HPDE6-E6E7 (cell line): ENCODE measurements at regions not wholly inside any gene's neighbourhood (a gene's known extent, or its start where the extent isn't known, plus 50 kb on each side); places are given as distances from the start of the nearest gene placed in this dataset.
A peak's percentile ranks its signal among the peaks of the same experiment; 100 is the strongest.
"Not testable (repeated sequence)": the region's sequence is repeated elsewhere in the genome, so short reads cannot be mapped to it uniquely, and the experiment has no call there.

Experiments used
- DNase-seq: peaks from one replicate; pipeline ENCODE4 v3.0.0; 2011; ENCODE audit warnings: missing footprints; ENCODE audit errors: extremely low spot score

DNA sequence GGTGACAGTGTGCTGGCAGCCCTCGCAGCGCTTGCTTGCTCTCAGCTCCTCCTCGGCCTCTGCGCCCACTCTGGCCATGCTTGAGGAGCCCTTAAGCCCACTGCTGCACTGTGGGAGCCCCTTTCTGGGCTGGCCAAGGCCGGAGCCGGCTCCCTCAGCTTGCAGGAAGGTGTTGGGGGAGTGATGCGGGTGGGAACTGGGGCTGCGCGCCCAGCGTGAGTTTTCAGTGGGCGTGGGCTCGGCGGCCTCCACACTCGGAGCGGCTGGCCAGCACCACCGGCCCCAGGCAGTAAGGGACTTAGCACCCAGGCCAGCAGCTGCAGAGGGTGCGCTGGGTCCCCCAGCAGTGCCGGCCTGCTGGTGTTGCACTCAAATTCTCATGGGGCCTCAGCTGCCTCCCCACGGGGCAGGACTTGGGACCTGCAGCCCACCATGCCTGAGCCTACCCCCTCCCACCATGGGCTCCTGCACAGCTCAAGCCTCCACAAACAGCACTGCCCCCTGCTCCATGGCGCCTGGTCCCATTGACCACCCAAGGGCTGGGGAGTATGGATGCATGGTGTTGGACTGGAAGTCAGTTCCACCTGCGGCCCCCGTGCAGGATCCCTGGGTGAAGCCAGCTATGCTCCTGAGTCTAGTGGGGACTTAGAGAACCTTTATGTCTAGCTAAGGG, 223.1 kb upstream of the PTPRD start:
- no peak for DNase-seq

DNA sequence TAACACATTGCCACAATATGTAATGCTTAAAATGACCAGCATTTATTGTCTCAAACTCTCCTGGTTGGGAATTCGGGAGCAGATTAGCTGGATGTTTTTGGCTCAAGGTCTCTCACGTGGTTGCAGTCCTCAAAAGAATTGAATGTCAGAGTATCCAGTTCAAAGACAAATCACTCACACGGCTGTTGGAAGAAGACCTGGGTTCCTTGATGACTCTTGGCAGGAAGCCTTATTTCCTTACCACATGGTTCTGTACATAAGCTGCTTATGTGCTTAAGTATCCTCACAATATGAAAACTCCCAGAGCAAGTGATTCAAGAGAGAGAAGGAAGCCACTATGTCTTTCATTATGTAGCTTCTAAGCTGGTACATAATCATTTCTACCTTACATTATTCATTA, 230.3 kb upstream of the PTPRD start:
- no peak for DNase-seq

DNA sequence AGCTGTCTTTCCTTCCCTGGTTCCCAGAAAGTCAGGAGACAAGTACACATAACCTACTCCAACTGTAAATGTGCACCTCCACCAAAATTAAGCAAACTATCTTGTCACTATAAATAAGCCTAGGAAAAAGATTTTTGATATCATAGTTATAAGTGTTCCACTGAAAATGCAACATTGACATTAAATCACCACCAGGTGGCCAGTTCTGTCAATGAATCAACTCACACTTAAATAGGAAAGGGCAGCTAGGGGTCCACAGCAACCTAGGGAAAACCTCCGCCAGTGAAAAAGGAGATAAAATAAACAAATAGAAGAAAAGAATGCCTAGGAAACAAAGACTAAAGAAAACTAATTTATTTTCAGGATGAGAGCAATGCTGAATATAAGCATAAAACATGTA, 243.0 kb upstream of the PTPRD start:
- DNase-seq: peak; percentile 13

DNA sequence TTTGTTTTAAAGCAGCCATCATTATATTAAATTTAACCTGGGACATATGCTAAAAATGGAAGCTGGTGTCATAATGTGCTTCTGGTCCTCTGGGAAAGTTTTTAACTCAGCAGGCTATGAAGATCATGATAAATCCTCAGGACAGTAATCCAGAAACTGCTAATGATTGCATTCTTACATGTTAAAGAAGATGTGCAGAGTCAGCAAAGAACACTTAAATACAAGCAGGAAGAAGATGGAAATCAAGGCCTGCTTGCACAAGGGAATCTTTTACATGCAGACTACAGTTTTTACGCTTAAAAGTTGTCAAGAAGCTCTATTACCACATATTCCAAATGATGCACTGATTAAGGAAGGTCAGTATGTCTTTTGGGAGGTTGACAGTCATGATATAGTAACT, 246.0 kb upstream of the PTPRD start:
- no peak for DNase-seq

DNA sequence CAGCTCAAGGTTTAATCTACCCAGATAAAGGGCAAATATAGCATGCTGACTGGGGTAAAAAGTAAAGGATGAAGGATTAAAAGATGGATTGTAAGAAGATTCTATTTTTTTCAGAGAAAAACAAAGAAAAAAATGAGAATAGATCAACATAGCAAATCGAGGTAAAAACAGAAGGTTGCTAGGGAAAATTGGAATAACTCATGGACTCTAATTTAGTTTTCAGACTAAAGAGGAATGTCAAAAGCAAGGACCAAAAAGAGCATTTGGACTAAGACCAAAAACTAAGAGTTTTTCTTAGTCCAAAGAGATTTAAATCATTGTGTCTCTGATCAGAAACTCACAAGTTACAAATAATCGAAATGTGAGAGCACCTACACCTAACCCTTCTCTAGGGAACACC, 250.7 kb upstream of the PTPRD start:
- DNase-seq: no peak

DNA sequence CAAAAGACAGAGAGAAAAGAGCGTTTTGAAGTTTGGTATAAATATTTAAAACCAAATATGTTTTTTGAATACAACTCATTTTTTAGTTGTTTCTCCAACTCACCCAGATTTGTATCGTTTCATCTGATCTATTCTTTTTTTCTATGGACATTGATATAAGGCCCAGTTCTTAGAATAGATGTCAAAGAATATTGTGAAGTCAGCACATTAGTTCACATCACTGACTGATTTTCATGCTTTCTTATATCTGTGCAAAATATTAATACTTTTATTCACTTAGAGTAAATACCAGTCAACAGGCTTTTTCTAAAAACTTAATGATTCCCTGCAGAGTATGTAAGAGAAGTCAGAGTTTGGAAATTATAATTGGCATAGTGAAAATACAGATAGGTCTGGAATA, 254.4 kb upstream of the PTPRD start:
- no peak for DNase-seq

DNA sequence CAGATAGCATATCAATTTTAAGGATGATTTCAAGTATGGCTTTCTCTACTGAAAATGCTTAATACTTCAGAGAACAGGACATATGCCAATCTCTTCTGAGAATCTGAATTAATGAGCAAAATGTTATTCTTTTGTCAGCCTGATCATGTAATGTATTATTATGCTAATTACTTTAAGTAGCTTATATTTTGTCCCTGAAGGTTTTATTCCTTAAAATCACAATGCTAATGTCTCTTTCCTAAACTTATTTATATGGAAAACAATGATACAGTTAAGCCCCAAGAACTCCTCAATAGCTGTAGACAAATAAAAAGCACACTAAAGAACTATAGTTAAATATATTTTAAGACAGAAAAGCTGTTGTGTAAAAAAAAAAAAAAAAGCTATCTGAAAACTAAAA, 256.9 kb upstream of the PTPRD start:
- DNase-seq: no peak

DNA sequence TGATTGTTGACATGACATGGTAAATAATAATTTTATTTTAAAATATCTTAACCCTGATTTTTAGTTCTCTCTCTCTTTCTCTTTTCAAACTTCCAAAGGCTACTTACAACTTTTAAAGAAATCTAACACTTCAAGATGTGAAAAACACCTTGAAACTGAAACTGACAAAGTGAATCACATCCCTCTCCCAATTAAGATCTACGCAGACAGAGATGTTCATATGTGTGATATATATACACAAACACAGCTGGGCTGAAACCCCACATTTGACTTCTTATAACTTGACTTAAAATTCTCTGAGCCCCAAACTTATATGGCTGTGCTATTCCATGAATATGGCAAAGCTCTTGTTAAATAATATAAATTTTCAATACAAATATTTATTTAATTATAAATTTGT, 261.2 kb upstream of the PTPRD start:
- DNase-seq: no peak

DNA sequence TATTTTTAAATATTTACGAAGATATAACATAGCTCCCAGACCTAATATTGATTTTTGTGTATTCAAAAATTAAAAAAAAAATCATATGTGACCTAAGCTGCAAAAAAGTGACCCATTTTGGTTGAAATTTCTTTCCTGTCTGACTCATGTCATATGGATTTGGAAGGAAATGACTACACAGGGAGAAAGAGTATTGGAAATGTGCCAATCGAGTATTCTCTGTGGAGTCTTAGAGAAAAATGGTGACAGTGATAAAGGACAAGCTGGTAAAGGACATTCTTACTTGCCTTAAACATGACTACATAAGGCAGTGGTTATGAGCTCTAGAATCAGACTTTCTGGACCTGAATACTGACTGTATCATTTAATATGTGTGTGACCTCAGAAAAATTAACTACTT, 262.9 kb upstream of the PTPRD start:
- DNase-seq: peak; percentile 6

DNA sequence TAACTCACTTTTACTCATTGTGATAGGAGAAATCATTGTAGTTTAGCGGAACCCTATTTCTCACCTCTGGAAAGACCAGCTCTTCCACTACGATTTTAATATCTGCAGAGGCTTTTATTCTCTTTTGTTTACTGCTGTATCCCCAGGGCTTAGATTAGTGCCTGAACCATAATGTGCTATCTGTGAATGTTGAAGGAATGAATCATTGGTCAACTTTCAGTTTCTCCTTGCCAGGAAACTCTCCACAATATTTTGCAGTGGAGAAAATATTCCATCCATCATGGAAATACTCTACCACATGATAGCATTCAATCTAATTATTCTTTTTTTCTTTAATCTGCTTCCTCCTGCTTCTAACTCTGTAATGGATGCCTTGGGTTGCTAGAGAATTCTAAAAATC, 263.5 kb upstream of the PTPRD start:
- DNase-seq: peak; percentile 23

DNA sequence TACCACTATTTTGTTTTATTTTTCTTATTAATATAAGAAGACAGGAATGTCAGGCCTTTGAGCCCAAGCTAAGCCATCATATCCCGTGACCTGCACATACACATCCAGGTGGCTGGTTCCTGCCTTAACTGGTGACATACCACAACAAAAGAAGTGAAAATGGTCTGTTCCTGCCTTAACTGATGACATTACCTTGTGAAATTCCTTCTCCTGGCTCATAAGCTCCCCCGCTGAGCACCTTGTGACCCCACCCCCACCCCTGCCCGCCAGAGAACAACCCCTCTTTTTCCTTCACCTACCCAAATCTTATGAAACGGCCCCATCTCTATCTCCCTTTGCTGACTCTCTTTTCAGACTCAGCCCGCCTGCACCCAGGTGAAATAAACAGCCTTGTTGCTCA, 277.5 kb upstream of the PTPRD start:
- not testable (repeated sequence) for DNase-seq

DNA sequence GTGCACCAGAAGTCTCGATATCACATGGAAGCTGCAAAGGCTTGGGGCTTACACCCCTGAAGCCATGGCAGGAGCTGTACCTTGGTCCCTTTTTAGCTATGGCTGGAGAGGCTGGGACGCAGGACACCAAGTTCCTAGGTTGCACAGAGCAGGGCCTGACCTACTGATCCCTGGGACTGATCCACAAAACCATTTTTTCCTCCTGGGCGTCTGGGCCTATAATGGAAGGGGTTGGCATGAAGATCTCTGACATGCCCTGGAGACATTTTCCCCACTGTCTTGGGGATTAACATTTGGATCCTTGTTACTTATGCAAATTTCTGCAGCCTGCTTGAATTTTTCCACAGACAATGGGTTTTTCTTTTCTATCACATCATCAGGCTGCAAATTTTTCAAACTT, 286.7 kb upstream of the PTPRD start:
- DNase-seq: no peak

DNA sequence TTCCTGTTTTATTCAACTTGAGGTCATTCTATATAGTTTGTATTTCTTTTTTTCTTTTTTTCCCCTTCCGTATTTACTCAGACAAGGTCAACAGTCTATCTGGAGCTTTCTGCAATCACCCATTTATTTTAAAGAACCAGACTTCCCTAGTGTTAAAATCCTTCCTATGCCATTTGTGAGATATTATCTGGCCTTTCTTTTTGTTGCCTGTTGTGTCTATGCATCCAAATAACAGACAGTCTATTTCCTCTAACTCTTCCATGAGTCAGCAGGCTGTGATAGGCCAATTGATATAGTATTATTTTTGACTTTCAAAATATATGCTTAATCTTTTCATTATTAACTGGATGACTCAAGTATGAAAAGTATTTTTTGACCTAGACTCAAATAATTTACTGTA, 291.2 kb upstream of the PTPRD start:
- no peak for DNase-seq

DNA sequence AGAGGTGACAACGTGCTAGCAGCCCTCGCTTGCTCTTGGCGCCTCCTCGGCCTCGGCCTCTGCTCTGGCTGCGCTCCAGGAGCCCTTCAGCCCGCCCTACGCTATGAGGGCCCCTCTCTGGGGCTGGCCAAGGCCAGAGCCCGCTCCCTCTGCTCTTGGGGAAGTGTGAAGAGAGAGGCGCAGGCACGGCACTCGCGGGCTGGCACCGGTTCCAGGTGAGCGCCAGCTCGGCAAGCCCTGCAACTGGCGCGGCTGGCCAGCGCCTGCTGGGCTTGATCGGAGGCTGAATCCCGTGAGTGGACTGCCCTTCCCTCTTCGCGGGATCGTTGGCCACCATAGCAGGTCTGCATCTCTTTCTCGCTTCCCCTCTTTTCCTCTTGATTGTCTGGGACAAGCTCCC, 298.0 kb upstream of the PTPRD start:
- no peak for DNase-seq

DNA sequence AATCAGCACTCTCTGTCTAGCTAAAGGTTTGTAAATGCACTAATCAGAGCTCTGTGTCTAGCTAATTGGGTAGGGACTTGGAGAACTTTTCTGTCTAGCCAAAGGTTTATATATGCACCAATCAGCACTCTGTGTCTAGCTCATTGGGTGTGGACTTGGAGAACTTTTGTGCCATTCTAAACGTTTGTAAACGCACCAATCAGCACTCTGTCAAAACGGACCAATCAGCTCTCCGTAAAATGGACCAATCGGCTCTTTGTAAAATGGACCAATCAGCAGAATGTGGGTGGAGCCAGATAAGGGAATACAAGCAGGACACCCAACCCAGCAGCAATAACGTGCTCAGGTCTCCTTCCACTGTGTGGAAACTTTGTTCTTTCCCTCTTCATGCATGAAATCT, 298.6 kb upstream of the PTPRD start:
- DNase-seq: no peak

DNA sequence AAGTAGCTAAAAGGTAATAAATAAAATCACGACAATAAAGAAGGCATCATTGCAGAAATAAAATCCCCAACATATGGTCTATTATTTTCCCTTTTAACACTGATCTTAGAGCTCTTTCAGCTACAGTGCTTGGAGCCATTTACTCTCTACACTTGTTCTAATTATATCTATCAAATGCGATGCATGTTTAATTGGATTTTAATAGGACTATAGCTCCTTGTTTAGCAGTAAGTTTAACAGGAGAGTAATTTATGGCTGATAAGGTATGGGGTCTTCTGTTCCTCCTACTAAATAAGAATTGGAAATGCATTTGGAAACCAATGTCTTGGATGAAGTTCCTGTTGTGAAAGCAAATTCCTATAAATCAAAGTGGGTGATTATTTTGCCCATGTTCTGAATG, 304.2 kb upstream of the PTPRD start:
- no peak for DNase-seq

DNA sequence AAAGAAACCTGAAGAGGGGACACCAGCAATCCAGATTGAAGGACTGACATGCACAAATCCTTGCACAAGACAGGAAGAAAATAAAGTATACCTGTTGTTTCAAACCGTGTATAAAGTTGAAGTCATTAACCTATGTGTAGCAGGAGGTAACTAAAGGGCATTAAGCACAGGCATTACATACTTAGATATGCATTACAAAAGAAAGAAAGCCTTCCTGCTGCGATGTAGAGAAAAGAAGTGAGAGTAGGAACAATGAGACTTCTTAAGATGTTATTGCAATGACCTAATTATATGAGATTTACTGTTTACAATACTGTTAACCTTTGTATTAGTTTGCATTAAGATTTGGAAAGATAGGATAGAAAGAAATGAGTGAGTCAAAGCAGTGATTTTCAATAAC, 308.9 kb upstream of the PTPRD start:
- DNase-seq: no peak

DNA sequence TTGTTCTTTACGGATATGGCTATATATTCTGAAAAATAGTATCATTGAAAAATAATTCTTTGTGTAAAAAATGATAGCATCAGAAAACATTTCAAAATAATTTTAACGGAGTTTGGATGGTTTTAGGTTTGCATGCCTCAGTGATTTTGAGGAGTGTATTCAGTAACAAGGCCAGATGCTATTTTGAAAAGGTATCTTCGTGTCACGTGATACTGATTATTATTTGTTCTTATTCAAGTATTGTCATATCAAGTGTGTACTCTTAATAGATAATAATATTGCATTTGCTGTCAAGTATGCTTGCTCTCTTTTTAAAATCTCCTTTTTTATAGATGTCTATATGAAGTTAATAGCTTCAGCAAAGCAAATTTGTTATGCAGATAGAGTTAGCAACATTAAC, 313.1 kb upstream of the PTPRD start:
- no peak for DNase-seq

DNA sequence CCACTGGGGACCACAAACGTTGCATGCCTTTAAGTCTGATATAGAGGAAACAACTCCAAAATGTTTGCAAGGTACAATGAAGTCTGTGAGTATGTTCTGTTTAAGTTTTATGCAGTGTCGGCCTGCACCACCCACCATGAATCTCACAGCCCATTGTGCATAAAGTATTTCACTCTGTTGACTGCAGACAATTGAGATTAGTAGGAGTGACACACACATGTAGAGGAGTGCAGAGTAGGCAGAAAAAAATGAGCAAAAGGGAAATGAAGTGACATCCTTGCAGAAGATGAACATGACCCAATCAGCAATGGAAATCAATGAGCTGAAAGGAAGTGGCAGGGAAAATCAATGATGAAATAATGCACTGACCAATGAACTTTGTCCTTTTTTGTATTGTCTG, 315.6 kb upstream of the PTPRD start:
- DNase-seq: no peak

DNA sequence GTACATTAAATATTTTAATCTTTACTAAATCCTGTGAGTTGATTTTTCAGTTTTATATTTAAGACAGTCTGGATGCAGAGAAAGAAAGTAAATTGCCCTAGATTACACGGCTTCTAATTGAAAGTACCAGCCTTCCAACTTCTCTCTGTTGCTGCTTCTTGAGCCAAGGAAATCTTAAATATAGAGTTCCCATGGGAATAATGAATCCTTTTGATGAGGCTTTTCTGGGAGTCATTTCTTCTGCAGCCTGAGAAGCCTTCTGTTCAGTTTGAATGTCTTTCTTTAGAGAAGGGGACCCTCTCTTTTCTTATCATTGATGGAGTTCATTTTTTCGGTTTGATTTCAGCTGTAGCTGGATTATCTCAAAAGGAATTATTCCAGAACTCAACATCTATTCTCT, 317.3 kb upstream of the PTPRD start:
- no peak for DNase-seq

DNA sequence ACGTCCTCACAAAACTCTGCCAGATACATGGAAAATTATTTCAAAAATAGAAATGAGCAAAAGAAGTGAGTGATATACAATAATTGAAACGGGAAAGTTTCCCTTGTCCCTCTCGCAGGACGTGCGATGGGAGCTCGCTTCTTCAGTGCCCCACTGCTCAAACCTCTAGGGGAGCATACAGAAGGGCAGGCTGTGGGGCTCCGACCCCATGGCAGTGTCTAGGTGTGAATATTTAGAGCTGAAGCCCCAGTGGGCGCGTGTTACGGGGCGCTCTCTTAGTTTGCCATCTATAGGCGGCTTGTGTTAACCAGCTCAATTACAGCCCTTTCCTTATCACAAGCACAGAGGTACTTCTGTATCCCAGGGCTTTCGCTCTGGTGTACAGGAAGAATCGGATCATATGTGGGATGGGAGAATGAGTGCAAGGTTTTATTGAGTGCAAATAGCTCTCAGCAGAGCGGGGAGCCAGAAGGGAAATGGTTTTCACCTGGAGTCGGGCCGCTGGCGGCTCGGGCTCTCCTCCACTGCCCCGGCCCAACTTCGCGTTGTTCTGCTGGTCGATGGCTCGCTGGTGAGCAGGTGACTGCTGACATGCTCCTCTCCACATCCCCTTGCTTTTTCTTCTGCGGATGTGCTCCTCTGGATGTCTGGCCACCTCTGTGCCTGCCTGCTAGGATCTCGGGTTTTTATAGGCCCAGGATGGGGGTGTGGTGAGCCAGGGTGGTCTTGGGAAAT, 334.0 kb upstream of the PTPRD start:
- no peak for DNase-seq

DNA sequence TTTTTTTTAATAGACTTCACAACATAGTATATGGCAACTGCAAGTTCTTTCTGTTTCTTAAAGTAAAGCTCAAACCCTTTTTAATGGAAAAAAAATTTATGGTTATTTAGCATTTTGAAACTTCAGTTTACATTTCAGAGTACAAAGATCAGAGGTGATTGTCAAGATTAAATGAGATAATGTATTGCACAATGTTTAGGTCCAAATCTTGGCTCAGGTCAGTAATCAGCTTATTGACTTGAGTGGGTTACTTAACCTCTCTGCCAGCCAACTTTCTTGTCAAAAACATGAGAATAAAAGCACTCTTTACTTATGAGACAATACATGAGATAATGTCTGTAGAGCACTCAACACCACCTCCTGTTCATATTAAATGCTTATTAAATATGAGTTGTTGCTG, 345.1 kb upstream of the PTPRD start:
- DNase-seq: no peak

DNA sequence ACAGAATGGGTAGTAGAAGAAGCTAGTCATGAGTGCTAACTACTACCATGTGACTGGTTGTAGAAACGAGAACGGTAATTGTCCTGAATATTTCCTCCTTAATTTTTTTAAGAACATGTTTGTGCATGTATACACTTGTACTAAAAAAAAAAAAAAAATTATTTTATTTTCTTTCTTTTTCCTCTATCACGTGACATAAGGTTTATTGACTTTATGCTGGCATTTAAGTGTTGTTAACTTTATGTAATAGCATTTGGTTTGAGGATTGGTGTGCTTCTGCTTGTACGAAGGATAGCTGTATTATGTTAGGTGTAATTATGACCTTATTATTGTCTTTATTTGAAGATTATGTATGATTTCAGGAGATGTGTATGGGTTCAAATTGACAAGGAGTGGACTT, 349.1 kb upstream of the PTPRD start:
- no peak for DNase-seq

DNA sequence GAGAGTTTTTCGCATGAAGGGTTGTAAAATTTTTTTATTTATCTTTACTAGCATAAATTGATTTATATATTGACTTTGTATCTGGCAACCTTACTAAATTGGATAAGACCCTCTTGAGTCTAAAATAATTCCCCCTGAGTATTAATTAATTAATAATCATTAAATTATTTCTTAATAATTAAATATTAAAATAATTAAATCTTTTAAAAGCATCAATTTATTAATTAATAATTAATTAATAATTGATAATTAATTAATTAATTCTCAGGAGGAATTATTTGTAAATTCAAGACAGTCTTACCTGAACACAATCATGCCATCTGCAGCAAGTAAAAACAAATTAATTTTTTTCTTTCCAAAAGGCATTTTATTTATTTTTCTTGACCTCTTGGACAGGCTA, 370.4 kb upstream of the PTPRD start:
- no peak for DNase-seq
